Loucy (cell line): ENCODE measurements at regions not wholly inside any gene's neighbourhood (a gene's known extent, or its start where the extent isn't known, plus 50 kb on each side); places are given as distances from the start of the nearest gene placed in this dataset.
"Not testable (repeated sequence)": the region's sequence is repeated elsewhere in the genome, so short reads cannot be mapped to it uniquely, and the experiment has no call there.

ENCODE experiments used
- H2AFZ ChIP-seq: fragments of 200-600 bp; sonication (generic); 2 replicates; pipeline ENCODE4 v1.6.0; 2016; ENCODE audit warnings: antibody characterized with exemption, mild to moderate bottlenecking, low read length, moderate library complexity
- H3F3A ChIP-seq: fragments of 200-600 bp; 2 replicates; pipeline ENCODE4 v1.6.0; 2016; ENCODE audit warnings: antibody characterized with exemption, low read depth, mild to moderate bottlenecking
- H3K27me3 ChIP-seq: fragments of 200-600 bp; sonication (generic); 2 replicates; pipeline ENCODE4 v1.6.1; 2014; ENCODE audit warnings: low read length, mild to moderate bottlenecking; ENCODE audit not compliant: insufficient read depth, poor library complexity, severe bottlenecking
- H3K36me3 ChIP-seq: fragments of 200-600 bp; sonication (generic); 2 replicates; pipeline ENCODE4 v1.6.1; 2016; ENCODE audit warnings: low read length; ENCODE audit not compliant: insufficient read depth
- H3K4me1 ChIP-seq: fragments of 200-600 bp; sonication (generic); 2 replicates; pipeline ENCODE4 v1.5.1; 2014; ENCODE audit warnings: low read length, mild to moderate bottlenecking; ENCODE audit not compliant: insufficient read depth, poor library complexity, severe bottlenecking
- H3K4me2 ChIP-seq: fragments of 200-600 bp; sonication (generic); 2 replicates; pipeline ENCODE4 v1.6.0; 2014; ENCODE audit warnings: antibody characterized with exemption, low read length, low read depth, mild to moderate bottlenecking; ENCODE audit not compliant: poor library complexity, severe bottlenecking
- H3K4me3 ChIP-seq: fragments of 200-600 bp; sonication (generic); 2 replicates; pipeline ENCODE4 v1.5.1; 2014; ENCODE audit warnings: low read length, mild to moderate bottlenecking, mixed read lengths; ENCODE audit not compliant: poor library complexity, severe bottlenecking
- H3K79me2 ChIP-seq: fragments of 200-600 bp; sonication (generic); 2 replicates; pipeline ENCODE4 v1.6.1; 2014; ENCODE audit warnings: low read length; ENCODE audit not compliant: insufficient read depth
- H3K9ac ChIP-seq: fragments of 200-600 bp; sonication (generic); 2 replicates; pipeline ENCODE4 v1.6.0; 2014; ENCODE audit warnings: mild to moderate bottlenecking, low read depth, low read length, moderate library complexity; ENCODE audit not compliant: poor library complexity, severe bottlenecking
- H3K9me2 ChIP-seq: fragments of 200-600 bp; sonication (generic); replicated peaks from 2 replicates; pipeline ENCODE4 v1.6.1; 2016; ENCODE audit warnings: low read depth, low read length, mixed read lengths
- H3K9me3 ChIP-seq: fragments of 200-600 bp; sonication (generic); 2 replicates; pipeline ENCODE4 v1.6.1; 2014; ENCODE audit warnings: mild to moderate bottlenecking, antibody characterized with exemption, low read length, low read depth; ENCODE audit not compliant: insufficient read depth
- H4K20me1 ChIP-seq: fragments of 200-600 bp; sonication (generic); 2 replicates; pipeline ENCODE4 v1.6.0; 2014; ENCODE audit warnings: antibody characterized with exemption, low read length, mild to moderate bottlenecking; ENCODE audit not compliant: insufficient read depth, poor library complexity, severe bottlenecking
- CTCF ChIP-seq: fragments of 200-600 bp; sonication (generic); conservative IDR thresholded peaks from 2 replicates; pipeline ENCODE4 v1.5.1; 2014; ENCODE audit warnings: mild to moderate bottlenecking, antibody characterized with exemption, low read length
- EZH2phosphoT487 ChIP-seq: fragments of 200-600 bp; IDR thresholded peaks from 2 replicates; pipeline ENCODE4 v1.6.1; 2018; ENCODE audit warnings: antibody characterized with exemption, mild to moderate bottlenecking, moderate library complexity, borderline replicate concordance

GRCh38 chr11:38700111-38700510 lies 2102.1 kb upstream of the RAG2 start:
- no peaks in the 10 kb centered on the region; the same call in 1 of the 2 replicates for H3K9me2 ChIP-seq
- no peaks in the 10 kb centered on the region for H3K9me3 ChIP-seq
- no peaks in the 10 kb centered on the region for H3K27me3 ChIP-seq
- no peaks in the 10 kb centered on the region for H3K36me3 ChIP-seq
- no peak overlapping the region for H3K4me3 ChIP-seq
- no peaks in the 10 kb centered on the region for H3K79me2 ChIP-seq
- no peak overlapping the region for H2AFZ ChIP-seq
- no peaks in the 10 kb centered on the region for H3F3A ChIP-seq
- TF ChIP-seq EZH2phosphoT487 (no peak), CTCF (no peak)
- no peaks in the 10 kb centered on the region for H3K4me1 ChIP-seq
- H3K4me2 ChIP-seq, result no peak overlapping the region
- H4K20me1 ChIP-seq, result no peaks in the 10 kb centered on the region
- no peak overlapping the region for H3K9ac ChIP-seq

GRCh38 chr11:38693306-38693705 lies 2095.3 kb upstream of the RAG2 start:
- H3K4me2 ChIP-seq, result no peak overlapping the region
- no peak for TF ChIP-seq CTCF
- TF ChIP-seq EZH2phosphoT487, result no peak
- no peaks in the 10 kb centered on the region for H3K9me3 ChIP-seq

GRCh38 chr11:38690211-38690610 lies 2092.2 kb upstream of the RAG2 start:
- H3K9me3 ChIP-seq, H2AFZ ChIP-seq, H3K4me2 ChIP-seq, H3K9ac ChIP-seq, H3F3A ChIP-seq, H3K9me2 ChIP-seq, H3K4me3 ChIP-seq, H3K27me3 ChIP-seq, H3K4me1 ChIP-seq, H4K20me1 ChIP-seq, H3K79me2 ChIP-seq, H3K36me3 ChIP-seq: not testable (repeated sequence)

More at GRCh38 chr11:38693306-38693705, 2095.3 kb upstream of the RAG2 start:
- Histone ChIP-seq H3K27me3 (no peaks in the 10 kb centered on the region), H3F3A (no peaks in the 10 kb centered on the region), H4K20me1 (no peaks in the 10 kb centered on the region), H3K9me2 (no peaks in the 10 kb centered on the region; the same call in 1 of the 2 replicates), H3K4me1 (no peaks in the 10 kb centered on the region), H3K9ac (no peak overlapping the region), H3K36me3 (no peaks in the 10 kb centered on the region), H3K79me2 (no peaks in the 10 kb centered on the region), H3K4me3 (no peak overlapping the region), H2AFZ (no peak overlapping the region)

GRCh38 chr11:38687008-38687407 lies 2089.0 kb upstream of the RAG2 start:
- H3K9me2 ChIP-seq, result no peaks in the 10 kb centered on the region
- H3K4me1 ChIP-seq, result no peaks in the 10 kb centered on the region
- no peak overlapping the region for H3K4me3 ChIP-seq
- no peak overlapping the region for H2AFZ ChIP-seq
- no peak overlapping the region for H3K9ac ChIP-seq
- H3K4me2 ChIP-seq, result no peak overlapping the region
- H3K27me3 ChIP-seq, result no peaks in the 10 kb centered on the region
- no peaks in the 10 kb centered on the region for H3K9me3 ChIP-seq
- no peak for TF ChIP-seq EZH2phosphoT487
- no peak for TF ChIP-seq CTCF
- no peaks in the 10 kb centered on the region for H3K36me3 ChIP-seq
- H4K20me1 ChIP-seq, result no peaks in the 10 kb centered on the region
- no peaks in the 10 kb centered on the region for H3F3A ChIP-seq
- H3K79me2 ChIP-seq, result no peaks in the 10 kb centered on the region
